ENCODE measurements at regions not wholly inside any gene's neighbourhood (a gene's known extent, or its start where the extent isn't known, plus 50 kb on each side); places are given as distances from the start of the nearest gene placed in this dataset.

GRCh38 chr4:12615822-12616221, 868.3 kb downstream of the RAB28 start:
- TF ChIP-seq TAF1 (conservative IDR thresholded peaks at IDR 0.05) (no peak), MAX (IDR thresholded peaks at IDR 0.05) (no peak), SP1 (IDR thresholded peaks at IDR 0.05) (no peak), RXRA (IDR thresholded peaks at IDR 0.05) (no peak), RAD21 (IDR thresholded peaks at IDR 0.05) (no peak), GABPA (IDR thresholded peaks at IDR 0.05 in 1 of 2, conservative IDR thresholded peaks at IDR 0.05 in 1 of 2) (no peak), ZBTB33 (IDR thresholded peaks at IDR 0.05) (no peak)
- TF ChIP-seq, protein P1, sequence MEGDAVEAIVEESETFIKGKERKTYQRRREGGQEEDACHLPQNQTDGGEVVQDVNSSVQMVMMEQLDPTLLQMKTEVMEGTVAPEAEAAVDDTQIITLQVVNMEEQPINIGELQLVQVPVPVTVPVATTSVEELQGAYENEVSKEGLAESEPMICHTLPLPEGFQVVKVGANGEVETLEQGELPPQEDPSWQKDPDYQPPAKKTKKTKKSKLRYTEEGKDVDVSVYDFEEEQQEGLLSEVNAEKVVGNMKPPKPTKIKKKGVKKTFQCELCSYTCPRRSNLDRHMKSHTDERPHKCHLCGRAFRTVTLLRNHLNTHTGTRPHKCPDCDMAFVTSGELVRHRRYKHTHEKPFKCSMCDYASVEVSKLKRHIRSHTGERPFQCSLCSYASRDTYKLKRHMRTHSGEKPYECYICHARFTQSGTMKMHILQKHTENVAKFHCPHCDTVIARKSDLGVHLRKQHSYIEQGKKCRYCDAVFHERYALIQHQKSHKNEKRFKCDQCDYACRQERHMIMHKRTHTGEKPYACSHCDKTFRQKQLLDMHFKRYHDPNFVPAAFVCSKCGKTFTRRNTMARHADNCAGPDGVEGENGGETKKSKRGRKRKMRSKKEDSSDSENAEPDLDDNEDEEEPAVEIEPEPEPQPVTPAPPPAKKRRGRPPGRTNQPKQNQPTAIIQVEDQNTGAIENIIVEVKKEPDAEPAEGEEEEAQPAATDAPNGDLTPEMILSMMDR (IDR thresholded peaks at IDR 0.05; ENCODE audit: low read depth, low read length, missing input control), result no peak
- TF ChIP-seq, protein P2, sequence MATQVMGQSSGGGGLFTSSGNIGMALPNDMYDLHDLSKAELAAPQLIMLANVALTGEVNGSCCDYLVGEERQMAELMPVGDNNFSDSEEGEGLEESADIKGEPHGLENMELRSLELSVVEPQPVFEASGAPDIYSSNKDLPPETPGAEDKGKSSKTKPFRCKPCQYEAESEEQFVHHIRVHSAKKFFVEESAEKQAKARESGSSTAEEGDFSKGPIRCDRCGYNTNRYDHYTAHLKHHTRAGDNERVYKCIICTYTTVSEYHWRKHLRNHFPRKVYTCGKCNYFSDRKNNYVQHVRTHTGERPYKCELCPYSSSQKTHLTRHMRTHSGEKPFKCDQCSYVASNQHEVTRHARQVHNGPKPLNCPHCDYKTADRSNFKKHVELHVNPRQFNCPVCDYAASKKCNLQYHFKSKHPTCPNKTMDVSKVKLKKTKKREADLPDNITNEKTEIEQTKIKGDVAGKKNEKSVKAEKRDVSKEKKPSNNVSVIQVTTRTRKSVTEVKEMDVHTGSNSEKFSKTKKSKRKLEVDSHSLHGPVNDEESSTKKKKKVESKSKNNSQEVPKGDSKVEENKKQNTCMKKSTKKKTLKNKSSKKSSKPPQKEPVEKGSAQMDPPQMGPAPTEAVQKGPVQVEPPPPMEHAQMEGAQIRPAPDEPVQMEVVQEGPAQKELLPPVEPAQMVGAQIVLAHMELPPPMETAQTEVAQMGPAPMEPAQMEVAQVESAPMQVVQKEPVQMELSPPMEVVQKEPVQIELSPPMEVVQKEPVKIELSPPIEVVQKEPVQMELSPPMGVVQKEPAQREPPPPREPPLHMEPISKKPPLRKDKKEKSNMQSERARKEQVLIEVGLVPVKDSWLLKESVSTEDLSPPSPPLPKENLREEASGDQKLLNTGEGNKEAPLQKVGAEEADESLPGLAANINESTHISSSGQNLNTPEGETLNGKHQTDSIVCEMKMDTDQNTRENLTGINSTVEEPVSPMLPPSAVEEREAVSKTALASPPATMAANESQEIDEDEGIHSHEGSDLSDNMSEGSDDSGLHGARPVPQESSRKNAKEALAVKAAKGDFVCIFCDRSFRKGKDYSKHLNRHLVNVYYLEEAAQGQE (IDR thresholded peaks at IDR 0.05), result no peak
